Small intestine (tissue), 7 donors: ENCODE measurements at regions not wholly inside any gene's neighbourhood (a gene's known extent, or its start where the extent isn't known, plus 50 kb on each side); places are given as distances from the start of the nearest gene placed in this dataset.
"Not testable (repeated sequence)": the region's sequence is repeated elsewhere in the genome, so short reads cannot be mapped to it uniquely, and the experiment has no call there.

ENCODE experiments used
- DNase-seq, 2 donors: peaks; one replicate each; pipeline versions ENCODE4 v3.0.0 to v3.0.0-alpha.2; 2013
- FAIRE-seq: peaks from 2 replicates; lab custom pipeline; 2012; peaks lifted over from hg19 to GRCh38; lab: Jason Lieb, UNC
- H3K27ac ChIP-seq, 3 donors: one replicate each; pipeline ENCODE4 v1.5.1; 2013; ENCODE audit warnings: low read length in 2 of 3, mild to moderate bottlenecking in 2 of 3, control low read depth in 1 of 3, inconsistent platforms in 1 of 3, low read depth in 1 of 3, moderate library complexity in 1 of 3
- H3K27me3 ChIP-seq, 3 donors: one replicate each; pipeline ENCODE4 v1.6.1; 2013; ENCODE audit warnings: low read length in 3 of 3, inconsistent platforms in 1 of 3; ENCODE audit not compliant: control insufficient read depth in 3 of 3, insufficient read depth in 3 of 3
- H3K36me3 ChIP-seq, 3 donors: one replicate each; pipeline ENCODE4 v1.6.1; 2013; ENCODE audit warnings: low read length in 3 of 3, inconsistent platforms in 1 of 3, low read depth in 1 of 3, mild to moderate bottlenecking in 1 of 3, moderate library complexity in 1 of 3; ENCODE audit not compliant: control insufficient read depth in 3 of 3, insufficient read depth in 2 of 3
- H3K4me1 ChIP-seq, 3 donors: one replicate each; pipeline ENCODE4 v1.6.1; 2013; ENCODE audit warnings: low read length in 2 of 3, inconsistent platforms in 1 of 3, low read depth in 1 of 3, mild to moderate bottlenecking in 1 of 3, moderate library complexity in 1 of 3; ENCODE audit not compliant: control insufficient read depth in 3 of 3, insufficient read depth in 2 of 3
- H3K4me3 ChIP-seq, 3 donors: one replicate each; pipeline ENCODE4 v1.5.1; 2013; ENCODE audit warnings: low read length in 3 of 3, control low read depth in 1 of 3, inconsistent platforms in 1 of 3, low read depth in 1 of 3, mild to moderate bottlenecking in 1 of 3, moderate library complexity in 1 of 3
- H3K9me3 ChIP-seq, 2 donors: one replicate each; pipeline ENCODE4 v1.6.1; 2013; ENCODE audit warnings: low read depth in 1 of 2, low read length in 1 of 2; ENCODE audit not compliant: control insufficient read depth in 2 of 2, insufficient read depth in 1 of 2
- WGBS, 3 donors: extraction: QIAGEN DNeasy Blood & Tissue Kit; methylation state at CpG; one replicate each; pipeline ENCODE4 v1.1.7; 2013; 5-methylcytosine and 5-hydroxymethylcytosine counted together
- donor health status: healthy with polysubstance abuse.
- donor health status: control.
- donor health status: control.
- donor health status: Bipolar disorder and iron deficiency.
- donor health status: healthy.

DNA sequence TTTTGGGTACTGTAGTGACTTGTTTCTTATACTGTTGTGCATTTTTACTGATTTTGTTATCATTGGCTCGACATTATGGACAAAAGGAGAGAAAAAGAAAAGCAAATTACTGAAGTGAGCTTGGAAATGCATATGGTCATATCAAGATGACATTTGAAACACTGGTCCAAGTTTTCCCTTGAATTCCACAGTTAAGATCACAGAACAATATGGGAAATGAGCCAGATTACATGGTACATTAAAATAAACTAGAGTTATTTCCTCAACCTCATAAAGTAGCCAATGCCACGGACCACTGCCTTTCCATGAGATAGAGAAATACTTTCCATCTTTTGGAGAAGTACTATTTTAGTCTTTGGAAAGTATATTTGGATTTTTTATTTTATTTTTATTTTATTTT lies 62.0 kb upstream of the SGPP2 start:
- Histone ChIP-seq H3K4me1 (peaks cover 0 to 2% (median 0%) of the 10 kb centered on the region in 3 donors), H3K9me3 (no peaks in the 10 kb centered on the region), H3K27me3 (no peaks in the 10 kb centered on the region), H3K27ac (no peak overlapping the region), H3K36me3 (no peaks in the 10 kb centered on the region), H3K4me3 (no peak overlapping the region)
- WGBS, 3 donors, result 62 to 76% (median 66%) methylated on average over 2 of the region's 2 CpGs
- FAIRE-seq, result no peak
- no peak for DNase-seq

DNA sequence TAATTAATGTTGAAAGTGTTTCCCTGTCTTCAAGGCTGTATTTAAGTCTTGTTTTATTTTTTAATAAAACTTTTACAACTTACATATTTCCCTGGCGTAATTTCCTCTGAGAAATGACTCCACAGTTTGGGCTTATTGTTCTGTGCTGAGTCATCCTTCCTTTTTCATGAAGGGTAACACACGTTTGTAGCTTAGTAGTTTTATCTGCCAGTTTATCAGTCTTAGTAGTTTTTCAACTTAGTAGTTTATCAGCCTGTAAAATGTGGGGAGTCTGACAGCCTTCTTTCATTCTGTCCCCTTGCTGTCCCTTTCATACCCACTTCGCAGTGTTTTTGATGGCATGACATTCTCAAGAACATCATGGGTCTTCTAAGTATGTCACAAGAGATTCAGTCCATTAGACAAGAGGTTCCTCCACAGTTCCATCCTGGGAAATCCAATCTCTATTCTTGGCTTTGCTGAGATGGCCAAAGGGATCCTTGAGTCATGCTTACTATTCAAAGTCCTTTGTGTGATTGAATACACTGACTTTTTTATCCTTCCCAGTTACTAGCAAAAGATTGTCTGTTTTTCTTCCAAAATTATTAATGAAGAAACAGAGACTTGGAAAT lies 60.0 kb upstream of the SGPP2 start:
- H3K4me1 ChIP-seq, result peaks cover 0 to 2% (median 0%) of the 10 kb centered on the region in 3 donors
- 47 to 49% (median 47%) methylated on average over 3 of the region's 3 CpGs for WGBS, 3 donors
- DNase-seq (no peak), FAIRE-seq (no peak)
- peaks cover 0 to 2% (median 0%) of the 10 kb centered on the region in 3 donors for H3K27me3 ChIP-seq
- no peaks in the 10 kb centered on the region for H3K36me3 ChIP-seq
- no peak overlapping the region for H3K27ac ChIP-seq
- H3K4me3 ChIP-seq, result no peak overlapping the region
- peaks cover 0 to 2% of the 10 kb centered on the region in 2 donors for H3K9me3 ChIP-seq

DNA sequence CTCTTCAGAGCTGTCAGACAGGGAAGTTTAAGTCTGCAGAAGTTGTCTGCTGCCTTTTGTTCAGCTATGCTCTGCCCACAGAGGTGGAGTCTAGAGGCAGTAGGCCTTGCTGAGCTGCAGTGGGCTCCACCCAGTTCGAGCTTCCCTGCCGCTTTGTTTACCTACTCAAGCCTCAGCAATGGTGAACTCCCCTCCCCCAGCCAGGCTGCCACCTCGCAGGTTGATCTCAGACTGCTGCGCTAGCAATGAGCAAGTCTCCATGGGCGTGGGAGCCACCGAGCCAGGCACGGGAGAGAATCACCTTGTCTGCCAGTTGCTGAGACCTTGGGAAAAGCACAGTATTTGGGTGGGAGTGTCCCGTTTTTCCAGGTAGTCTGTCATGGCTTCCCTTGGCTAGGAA lies 56.1 kb upstream of the SGPP2 start:
- H3K27ac ChIP-seq, H3K27me3 ChIP-seq, H3K36me3 ChIP-seq, FAIRE-seq, H3K4me1 ChIP-seq, H3K4me3 ChIP-seq: not testable (repeated sequence)
- 12 to 45% (median 27%) methylated on average over 8 of the region's 8 CpGs for WGBS, 3 donors
- peak; percentile 36 to 62 for DNase-seq
- peaks cover 0 to 10% of the 10 kb centered on the region in 2 donors for H3K9me3 ChIP-seq

DNA sequence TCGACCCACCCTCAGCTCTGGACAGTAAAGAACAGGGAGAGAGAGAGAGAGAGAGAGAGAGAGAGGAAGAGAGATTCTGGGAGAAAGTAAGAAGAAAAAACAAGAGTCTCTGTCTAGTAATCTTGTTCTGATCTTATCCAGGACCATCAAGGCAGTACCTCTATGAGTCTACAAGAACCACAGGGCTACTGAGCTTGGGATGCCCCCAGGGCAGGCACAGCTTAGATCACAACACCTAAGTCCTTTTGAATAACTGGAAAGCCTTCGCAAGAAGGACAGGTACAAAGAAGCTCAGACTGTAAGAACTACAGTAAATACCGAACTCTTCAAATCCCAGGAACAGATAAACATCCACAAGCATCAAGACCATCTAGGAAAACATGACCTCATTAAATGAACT lies 51.4 kb upstream of the SGPP2 start:
- Histone ChIP-seq H3K36me3 (no peaks in the 10 kb centered on the region), H3K4me3 (no peak overlapping the region), H3K4me1 (no peaks in the 10 kb centered on the region), H3K27ac (no peak overlapping the region), H3K9me3 (peaks cover 0 to 10% of the 10 kb centered on the region in 2 donors), H3K27me3 (peaks cover 0 to 3% (median 0%) of the 10 kb centered on the region in 3 donors)
- DNase-seq (no peak), FAIRE-seq (no peak)
- WGBS, 3 donors, result 77 to 86% (median 84%) methylated on average over 3 of the region's 3 CpGs
